ENCODE measurements at regions not wholly inside any gene's neighbourhood (a gene's known extent, or its start where the extent isn't known, plus 50 kb on each side); places are given as distances from the start of the nearest gene placed in this dataset.
"Not testable (repeated sequence)": the region's sequence is repeated elsewhere in the genome, so short reads cannot be mapped to it uniquely, and the experiment has no call there.

GRCh38 chr3:195970873-195971272 is 62.5 kb upstream of the TNK2 start:
- DNase-seq = not testable (repeated sequence)

- not testable (repeated sequence) for DNase-seq
These were observed 61.8 kb upstream of the TNK2 start for GRCh38 chr3:195969838-195970776.

GRCh38 chr3:195969341-195969740 is 61.0 kb upstream of the TNK2 start:
- not testable (repeated sequence) for DNase-seq

GRCh38 chr3:195968104-195968503 is 59.8 kb upstream of the TNK2 start:
- not testable (repeated sequence) for DNase-seq

- not testable (repeated sequence) for DNase-seq
These were observed 59.0 kb upstream of the TNK2 start for GRCh38 chr3:195967387-195967720.

- not testable (repeated sequence) for DNase-seq
These were observed 58.4 kb upstream of the TNK2 start for GRCh38 chr3:195966563-195967386.

- DNase-seq = not testable (repeated sequence)
These were observed 56.9 kb upstream of the TNK2 start for GRCh38 chr3:195965217-195965616.

GRCh38 chr3:195964318-195965107 is 56.2 kb upstream of the TNK2 start:
- not testable (repeated sequence) for DNase-seq

- not testable (repeated sequence) for DNase-seq
These were observed 53.9 kb upstream of the TNK2 start for GRCh38 chr3:195962222-195962621.

- not testable (repeated sequence) for DNase-seq
These were observed 52.8 kb upstream of the TNK2 start for GRCh38 chr3:195960971-195961775.

- not testable (repeated sequence) for DNase-seq
These were observed 51.8 kb upstream of the TNK2 start for GRCh38 chr3:195960164-195960563.

- DNase-seq = not testable (repeated sequence)
These were observed 51.2 kb upstream of the TNK2 start for GRCh38 chr3:195959367-195960157.

GRCh38 chr3:195958736-195959135 is 50.4 kb upstream of the TNK2 start:
- not testable (repeated sequence) for DNase-seq
